Omental fat pad (tissue), 3 donors: ENCODE measurements at regions not wholly inside any gene's neighbourhood (a gene's known extent, or its start where the extent isn't known, plus 50 kb on each side); places are given as distances from the start of the nearest gene placed in this dataset.

Experiments
- ATAC-seq: fragments of 150-250 bp; one replicate; pipeline ENCODE4 v1.9.1; 2016; ENCODE audit warnings: mild to moderate bottlenecking, moderate library complexity; ENCODE audit not compliant: low FRiP score
- DNase-seq: peaks from one replicate; pipeline ENCODE4 v3.0.0-alpha.2; 2019; ENCODE audit warnings: low spot score
- TF ChIP-seq, protein P1 (sequence below), 3 donors: fragments of 450-650 bp; IDR thresholded peaks; one replicate each; pipeline ENCODE4 v1.5.1; 2016 to 2017; ENCODE audit warnings: antibody characterized with exemption in 3 of 3, mild to moderate bottlenecking in 3 of 3, moderate library complexity in 2 of 3

DNA sequence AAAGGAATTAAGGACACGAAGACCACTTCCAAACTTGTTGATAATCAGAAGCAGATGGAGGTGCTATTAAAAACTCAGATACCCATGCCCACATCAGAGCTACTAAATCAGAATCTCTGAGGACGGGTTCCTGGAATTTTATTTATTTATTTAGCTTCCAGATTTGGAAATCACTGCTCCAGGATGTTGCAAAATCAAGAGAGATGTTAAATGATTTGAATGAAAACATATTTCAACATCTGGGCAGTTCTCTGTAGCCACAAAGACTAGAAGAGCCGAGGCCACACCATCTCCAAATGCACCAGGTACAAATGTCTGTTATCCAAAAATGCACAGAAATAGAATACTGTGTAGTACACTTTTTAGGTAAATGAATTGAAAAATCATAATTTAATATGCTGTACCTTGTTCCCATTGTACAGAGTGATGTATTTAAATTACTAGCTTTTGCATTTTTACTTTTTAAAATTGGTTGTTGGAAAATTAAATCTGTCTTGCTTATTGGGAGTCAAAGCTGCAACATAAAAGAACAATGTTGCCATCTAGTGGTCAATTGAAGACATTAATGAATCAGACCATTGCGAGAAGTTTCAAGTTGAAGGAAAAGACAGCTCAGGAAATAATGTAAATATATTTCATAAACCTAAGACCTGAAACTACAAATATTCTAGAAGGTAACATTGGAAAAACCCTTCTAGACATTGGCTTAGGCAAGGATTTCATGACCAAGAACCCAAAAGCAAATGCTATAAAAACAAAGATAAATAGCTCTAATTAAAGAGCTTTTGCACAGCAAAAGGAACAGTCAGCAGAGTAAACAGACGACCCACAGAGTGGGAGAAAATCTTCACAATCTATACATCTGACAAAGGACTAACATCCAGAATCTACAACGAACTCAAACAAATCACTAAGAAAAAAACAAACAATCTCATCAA is 151.3 kb upstream of the TTC29 start:
- DNase-seq (no peak), ATAC-seq (no peak)

DNA sequence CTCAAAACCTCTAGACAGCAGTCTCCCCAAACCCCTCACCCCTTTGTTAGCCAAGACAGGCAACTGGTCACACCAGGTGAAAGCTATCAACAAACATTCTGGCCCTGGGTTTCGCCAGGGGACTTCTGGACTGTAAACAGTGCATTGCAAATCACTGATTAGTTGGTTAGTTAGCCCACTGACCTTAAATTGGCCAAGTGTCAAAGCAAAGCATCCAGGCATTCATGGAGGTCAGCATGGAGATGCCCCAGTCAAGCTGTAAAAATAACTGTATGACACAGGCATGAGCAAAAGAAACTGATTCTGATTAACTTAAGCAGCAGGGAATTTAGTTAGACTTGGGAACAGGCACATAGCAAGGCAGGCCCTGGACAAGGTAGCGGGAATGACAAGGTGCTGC is 156.0 kb upstream of the TTC29 start:
- no peak for DNase-seq
- TF ChIP-seq, protein P1, sequence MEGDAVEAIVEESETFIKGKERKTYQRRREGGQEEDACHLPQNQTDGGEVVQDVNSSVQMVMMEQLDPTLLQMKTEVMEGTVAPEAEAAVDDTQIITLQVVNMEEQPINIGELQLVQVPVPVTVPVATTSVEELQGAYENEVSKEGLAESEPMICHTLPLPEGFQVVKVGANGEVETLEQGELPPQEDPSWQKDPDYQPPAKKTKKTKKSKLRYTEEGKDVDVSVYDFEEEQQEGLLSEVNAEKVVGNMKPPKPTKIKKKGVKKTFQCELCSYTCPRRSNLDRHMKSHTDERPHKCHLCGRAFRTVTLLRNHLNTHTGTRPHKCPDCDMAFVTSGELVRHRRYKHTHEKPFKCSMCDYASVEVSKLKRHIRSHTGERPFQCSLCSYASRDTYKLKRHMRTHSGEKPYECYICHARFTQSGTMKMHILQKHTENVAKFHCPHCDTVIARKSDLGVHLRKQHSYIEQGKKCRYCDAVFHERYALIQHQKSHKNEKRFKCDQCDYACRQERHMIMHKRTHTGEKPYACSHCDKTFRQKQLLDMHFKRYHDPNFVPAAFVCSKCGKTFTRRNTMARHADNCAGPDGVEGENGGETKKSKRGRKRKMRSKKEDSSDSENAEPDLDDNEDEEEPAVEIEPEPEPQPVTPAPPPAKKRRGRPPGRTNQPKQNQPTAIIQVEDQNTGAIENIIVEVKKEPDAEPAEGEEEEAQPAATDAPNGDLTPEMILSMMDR (IDR thresholded peaks at IDR 0.05) = no peak
- ATAC-seq = no peak

More for the DNA sequence above, 151.3 kb upstream of the TTC29 start:
- TF ChIP-seq, protein P1 (IDR thresholded peaks at IDR 0.05) = no peak

DNA sequence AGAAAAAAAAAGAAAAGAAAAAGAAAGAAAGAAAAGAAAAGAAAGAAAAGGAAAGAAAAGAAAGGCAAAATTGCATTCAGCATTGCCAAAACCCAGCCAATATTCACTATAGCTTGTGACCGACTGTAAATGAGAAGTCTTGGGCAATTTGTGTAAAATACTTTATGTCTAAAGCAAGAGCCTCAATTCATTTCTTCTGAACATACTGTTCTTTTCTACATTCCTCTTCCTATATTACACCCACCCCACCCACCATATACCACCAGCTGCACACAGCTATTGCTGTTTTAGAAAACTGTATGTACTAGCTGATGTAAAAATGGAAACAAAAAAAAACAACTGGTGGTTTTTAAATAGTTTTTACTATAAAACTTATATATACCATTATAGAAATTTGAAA is 156.9 kb upstream of the TTC29 start:
- DNase-seq (no peak), ATAC-seq (no peak)
- TF ChIP-seq, protein P1 (IDR thresholded peaks at IDR 0.05) = no peak

DNA sequence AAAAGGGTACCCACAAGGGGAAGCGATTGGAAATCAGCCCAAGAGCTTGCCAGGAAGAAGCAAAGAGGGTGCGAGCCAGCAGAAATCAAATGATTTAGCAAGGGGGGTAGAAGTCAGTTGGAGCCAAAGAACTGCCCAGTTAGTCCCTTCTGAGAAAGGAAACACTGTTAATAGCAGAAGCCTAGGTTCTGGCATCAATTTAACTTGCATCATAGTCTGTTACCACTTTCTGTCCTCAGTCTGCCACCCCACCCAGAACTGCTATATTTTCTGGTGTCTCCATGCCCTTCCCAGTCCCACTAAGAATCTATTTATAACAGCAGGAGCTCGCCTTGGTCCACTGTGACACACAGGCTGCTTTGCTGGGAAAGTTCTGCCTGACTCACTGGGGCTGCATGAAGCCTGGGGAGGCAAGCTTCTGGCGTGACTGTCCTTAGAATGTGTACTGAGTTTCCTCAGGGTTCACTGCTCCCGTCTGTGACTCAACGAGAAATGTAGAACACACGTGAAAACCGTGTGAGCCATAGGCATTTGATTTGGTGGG is 157.8 kb upstream of the TTC29 start:
- peak; percentile 95 for ATAC-seq
- TF ChIP-seq, protein P1 (IDR thresholded peaks at IDR 0.05) = no peak
- DNase-seq = peak; percentile 25

DNA sequence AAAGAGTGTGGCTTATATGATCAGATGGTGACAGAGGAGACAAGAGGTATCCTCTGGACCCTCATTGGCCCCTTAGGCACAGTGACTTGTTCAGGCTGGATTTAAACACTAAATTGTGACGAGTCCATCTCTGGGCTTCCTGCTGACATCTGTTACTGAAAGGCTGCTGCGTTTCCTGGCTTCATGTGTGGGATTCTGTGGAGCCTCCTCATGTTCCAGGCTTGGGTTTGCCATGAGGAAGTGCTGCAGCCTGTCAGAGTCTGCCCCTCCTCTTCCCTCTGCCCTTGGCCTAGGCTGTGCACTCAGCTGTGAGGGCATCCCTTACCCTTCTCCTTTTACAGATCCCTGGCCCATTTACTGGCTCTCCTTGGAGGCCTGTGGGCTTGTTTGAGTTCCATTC is 159.1 kb upstream of the TTC29 start:
- DNase-seq (no peak), ATAC-seq (no peak)
- TF ChIP-seq, protein P1 (IDR thresholded peaks at IDR 0.05) = no peak

DNA sequence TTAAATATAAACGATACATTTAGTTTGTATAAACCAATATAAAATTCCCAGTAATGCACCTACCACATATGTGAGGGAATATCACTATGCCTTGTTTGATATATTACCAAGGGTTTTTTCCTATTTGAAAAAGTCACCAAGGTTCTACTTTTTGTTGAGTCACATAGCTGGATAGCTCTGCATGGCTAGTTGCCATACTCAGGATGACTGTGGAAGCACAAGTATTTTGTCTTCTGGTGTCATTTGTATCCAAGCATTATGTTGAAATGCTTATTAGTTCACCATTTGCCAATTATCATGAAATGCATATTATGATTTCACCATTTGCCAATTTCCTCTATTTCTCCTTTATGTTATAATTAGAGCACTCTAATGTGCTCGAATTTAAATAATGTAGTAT is 162.7 kb upstream of the TTC29 start:
- no peak for ATAC-seq
- DNase-seq = no peak
- TF ChIP-seq, protein P1 (IDR thresholded peaks at IDR 0.05) = no peak

DNA sequence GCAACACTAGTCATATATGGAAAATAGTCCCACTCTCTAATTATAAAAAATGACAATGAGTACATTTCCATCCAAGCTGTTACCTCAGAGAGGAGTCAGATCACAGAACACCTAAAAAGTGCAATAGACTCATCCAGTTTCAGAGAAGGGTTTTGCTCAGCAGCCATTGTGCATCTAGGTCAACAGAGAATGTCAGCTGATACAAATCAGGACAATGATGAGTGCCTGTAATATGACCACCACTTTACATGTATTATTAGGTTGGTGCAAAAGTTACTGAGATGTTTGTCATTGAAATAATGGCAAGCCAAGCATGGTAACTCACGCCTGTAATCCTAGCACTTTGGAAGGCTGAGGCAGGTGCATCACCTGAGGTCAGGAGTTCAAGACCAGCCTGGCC is 164.1 kb upstream of the TTC29 start:
- ATAC-seq (no peak), DNase-seq (no peak)
- TF ChIP-seq, protein P1 (IDR thresholded peaks at IDR 0.05) = no peak
